Panc1 (cell line): ENCODE measurements at regions not wholly inside any gene's neighbourhood (a gene's known extent, or its start where the extent isn't known, plus 50 kb on each side); places are given as distances from the start of the nearest gene placed in this dataset.

Source experiments
- CTCF ChIP-seq: fragments of 450-650 bp; IDR thresholded peaks from 2 replicates; pipeline ENCODE4 v1.5.1; 2017; ENCODE audit warnings: mild to moderate bottlenecking
- POLR2AphosphoS5 ChIP-seq: IDR thresholded peaks from 2 replicates; pipeline ENCODE4 v1.6.1; 2012; ENCODE audit warnings: mild to moderate bottlenecking, low read depth, low read length, moderate library complexity

- no peak for TF ChIP-seq CTCF
- TF ChIP-seq POLR2AphosphoS5 = no peak
Measured at GRCh38 chr7:120053390-120053961, 219.5 kb upstream of the KCND2 start.
